ENCODE measurements at regions not wholly inside any gene's neighbourhood (a gene's known extent, or its start where the extent isn't known, plus 50 kb on each side); places are given as distances from the start of the nearest gene placed in this dataset.

DNA sequence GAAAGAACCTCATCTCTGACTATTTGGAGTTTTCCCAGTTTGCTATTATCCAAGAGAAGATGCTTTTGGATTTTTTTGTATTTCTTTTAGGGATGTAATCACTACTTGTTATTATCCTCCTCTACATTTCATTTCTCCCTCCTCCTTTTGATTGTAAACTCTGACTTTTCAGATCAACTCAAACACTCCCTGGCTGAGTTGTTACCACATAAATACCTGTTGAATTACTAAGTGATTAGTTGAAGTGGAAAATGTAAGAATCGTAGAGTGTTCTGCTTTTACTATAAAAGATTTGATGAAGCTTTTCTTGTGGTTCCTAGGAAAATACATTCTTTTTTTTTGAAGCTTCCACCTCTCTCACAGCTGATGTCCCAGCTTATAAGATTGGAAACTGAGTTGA lies 164.1 kb upstream of the C1GALT1 start:
- Histone ChIP-seq H2AFZ (ENCODE audit: low read depth, low read length) (no peak overlapping the region), H4K20me1 (ENCODE audit: insufficient read depth) (no peaks in the 10 kb centered on the region), H3F3A (ENCODE audit: insufficient read depth, low read length, poor library complexity, severe bottlenecking) (no peaks in the 10 kb centered on the region), H3K4me3 (ENCODE audit: low read length) (no peak overlapping the region), H3K79me2 (replicated peaks; ENCODE audit: insufficient read depth, low read length) (no peaks in the 10 kb centered on the region), H3K9ac (ENCODE audit: low read length) (no peak overlapping the region), H3K27ac (ENCODE audit: low read length) (no peak overlapping the region), H3K9me3 (ENCODE audit: low read length) (no peaks in the 10 kb centered on the region), H3K4me2 (ENCODE audit: low read length) (no peak overlapping the region), H3K36me3 (ENCODE audit: insufficient read depth, low read length) (no peaks in the 10 kb centered on the region), H3K9me2 (ENCODE audit: insufficient read depth, low read length) (no peaks in the 10 kb centered on the region), H3K27me3 (ENCODE audit: insufficient read depth, low read depth, low read length) (no peaks in the 10 kb centered on the region)
- TF ChIP-seq MXI1 (conservative IDR thresholded peaks at IDR 0.05; ENCODE audit: poor library complexity, severe bottlenecking) = no peak
- TF ChIP-seq, protein P1, sequence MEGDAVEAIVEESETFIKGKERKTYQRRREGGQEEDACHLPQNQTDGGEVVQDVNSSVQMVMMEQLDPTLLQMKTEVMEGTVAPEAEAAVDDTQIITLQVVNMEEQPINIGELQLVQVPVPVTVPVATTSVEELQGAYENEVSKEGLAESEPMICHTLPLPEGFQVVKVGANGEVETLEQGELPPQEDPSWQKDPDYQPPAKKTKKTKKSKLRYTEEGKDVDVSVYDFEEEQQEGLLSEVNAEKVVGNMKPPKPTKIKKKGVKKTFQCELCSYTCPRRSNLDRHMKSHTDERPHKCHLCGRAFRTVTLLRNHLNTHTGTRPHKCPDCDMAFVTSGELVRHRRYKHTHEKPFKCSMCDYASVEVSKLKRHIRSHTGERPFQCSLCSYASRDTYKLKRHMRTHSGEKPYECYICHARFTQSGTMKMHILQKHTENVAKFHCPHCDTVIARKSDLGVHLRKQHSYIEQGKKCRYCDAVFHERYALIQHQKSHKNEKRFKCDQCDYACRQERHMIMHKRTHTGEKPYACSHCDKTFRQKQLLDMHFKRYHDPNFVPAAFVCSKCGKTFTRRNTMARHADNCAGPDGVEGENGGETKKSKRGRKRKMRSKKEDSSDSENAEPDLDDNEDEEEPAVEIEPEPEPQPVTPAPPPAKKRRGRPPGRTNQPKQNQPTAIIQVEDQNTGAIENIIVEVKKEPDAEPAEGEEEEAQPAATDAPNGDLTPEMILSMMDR (IDR thresholded peaks at IDR 0.05; ENCODE audit: poor library complexity, severe bottlenecking) = no peak
- no peak for TF ChIP-seq SMC3 (conservative IDR thresholded peaks at IDR 0.05; ENCODE audit: poor library complexity)
- no peak for TF ChIP-seq EP300 (conservative IDR thresholded peaks at IDR 0.05; ENCODE audit: poor library complexity, severe bottlenecking)
- TF ChIP-seq POLR2AphosphoS5 (IDR thresholded peaks at IDR 0.05) = no peak
- no peak for TF ChIP-seq EZH2 (IDR thresholded peaks at IDR 0.05; ENCODE audit: borderline replicate concordance, insufficient read depth, low read length, poor library complexity, severe bottlenecking)
- no peak for TF ChIP-seq REST (IDR thresholded peaks at IDR 0.05; ENCODE audit: borderline replicate concordance)
- TF ChIP-seq RAD21 (conservative IDR thresholded peaks at IDR 0.05) = no peak
- TF ChIP-seq TAF1 (IDR thresholded peaks at IDR 0.05; ENCODE audit: low read depth) = no peak

DNA sequence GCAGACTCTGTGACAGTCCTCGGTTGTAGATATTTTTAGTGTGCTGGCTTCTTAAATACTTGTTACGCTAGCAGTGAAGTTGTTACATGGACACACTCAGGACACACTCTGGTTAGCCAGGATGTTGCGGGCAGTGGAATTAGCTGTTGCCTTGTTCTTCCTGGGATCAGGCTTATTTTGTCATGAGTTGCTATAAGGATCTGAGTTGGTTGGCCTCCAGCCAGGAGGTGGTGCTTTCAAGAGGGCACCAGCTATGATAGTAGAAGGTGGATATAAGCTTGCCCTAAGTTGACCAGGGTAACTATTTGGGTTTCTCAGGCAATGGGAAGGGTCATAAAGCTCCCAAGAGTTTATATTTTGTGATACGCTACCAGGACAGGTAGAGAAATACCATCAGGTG lies 150.1 kb upstream of the C1GALT1 start:
- Histone ChIP-seq H3K9me2 (ENCODE audit: insufficient read depth, low read length) (no peaks in the 10 kb centered on the region), H4K20me1 (ENCODE audit: insufficient read depth) (no peaks in the 10 kb centered on the region), H3K27ac (ENCODE audit: low read length) (no peak overlapping the region), H3K4me3 (ENCODE audit: low read length) (no peak overlapping the region), H3F3A (ENCODE audit: insufficient read depth, low read length, poor library complexity, severe bottlenecking) (no peaks in the 10 kb centered on the region), H3K9me3 (ENCODE audit: low read length) (no peaks in the 10 kb centered on the region), H3K79me2 (replicated peaks; ENCODE audit: insufficient read depth, low read length) (no peaks in the 10 kb centered on the region), H2AFZ (ENCODE audit: low read depth, low read length) (no peak overlapping the region), H3K4me2 (ENCODE audit: low read length) (no peak overlapping the region), H3K36me3 (ENCODE audit: insufficient read depth, low read length) (no peaks in the 10 kb centered on the region), H3K9ac (ENCODE audit: low read length) (no peak overlapping the region), H3K27me3 (ENCODE audit: insufficient read depth, low read depth, low read length) (no peaks in the 10 kb centered on the region)
- TF ChIP-seq REST (IDR thresholded peaks at IDR 0.05; ENCODE audit: borderline replicate concordance) (no peak), EP300 (conservative IDR thresholded peaks at IDR 0.05; ENCODE audit: poor library complexity, severe bottlenecking) (no peak), MXI1 (conservative IDR thresholded peaks at IDR 0.05; ENCODE audit: poor library complexity, severe bottlenecking) (no peak), TAF1 (IDR thresholded peaks at IDR 0.05; ENCODE audit: low read depth) (no peak), SMC3 (conservative IDR thresholded peaks at IDR 0.05; ENCODE audit: poor library complexity) (no peak), EZH2 (IDR thresholded peaks at IDR 0.05; ENCODE audit: borderline replicate concordance, insufficient read depth, low read length, poor library complexity, severe bottlenecking) (no peak), POLR2AphosphoS5 (IDR thresholded peaks at IDR 0.05) (no peak), RAD21 (conservative IDR thresholded peaks at IDR 0.05) (no peak)
- TF ChIP-seq, protein P1 (IDR thresholded peaks at IDR 0.05; ENCODE audit: poor library complexity, severe bottlenecking) = no peak
